GM19023 (cell line): ENCODE measurements at regions not wholly inside any gene's neighbourhood (a gene's known extent, or its start where the extent isn't known, plus 50 kb on each side); places are given as distances from the start of the nearest gene placed in this dataset.
A peak's percentile ranks its signal among the peaks of the same experiment; 100 is the strongest.

Experiments
- ATAC-seq: cut with Tn5 transposase; IDR thresholded peaks from one replicate; pipeline ENCODE4 v1.9.1; 2021; ENCODE audit warnings: mild to moderate bottlenecking, moderate library complexity; ENCODE audit not compliant: unreplicated experiment

DNA sequence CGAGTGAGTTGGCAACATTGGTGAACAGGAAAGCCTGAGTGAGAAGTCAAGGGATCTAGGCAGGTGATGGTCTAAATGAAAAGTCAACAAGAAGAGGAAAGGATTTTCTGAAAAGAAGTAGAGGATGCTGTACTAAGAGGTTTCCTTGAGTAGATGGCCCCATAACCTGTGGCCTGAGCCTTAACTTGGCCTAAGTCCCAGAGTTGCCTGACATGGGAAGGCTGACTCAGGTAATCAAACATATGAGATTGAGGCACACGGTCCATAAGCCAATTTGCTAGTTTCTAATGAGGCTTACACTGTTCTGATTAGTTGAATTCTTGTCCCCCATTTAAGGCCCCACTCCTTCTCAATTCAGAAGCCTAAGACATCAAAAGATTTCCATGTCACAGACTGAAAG is 262.5 kb upstream of the LMCD1 start:
- ATAC-seq: no peak

DNA sequence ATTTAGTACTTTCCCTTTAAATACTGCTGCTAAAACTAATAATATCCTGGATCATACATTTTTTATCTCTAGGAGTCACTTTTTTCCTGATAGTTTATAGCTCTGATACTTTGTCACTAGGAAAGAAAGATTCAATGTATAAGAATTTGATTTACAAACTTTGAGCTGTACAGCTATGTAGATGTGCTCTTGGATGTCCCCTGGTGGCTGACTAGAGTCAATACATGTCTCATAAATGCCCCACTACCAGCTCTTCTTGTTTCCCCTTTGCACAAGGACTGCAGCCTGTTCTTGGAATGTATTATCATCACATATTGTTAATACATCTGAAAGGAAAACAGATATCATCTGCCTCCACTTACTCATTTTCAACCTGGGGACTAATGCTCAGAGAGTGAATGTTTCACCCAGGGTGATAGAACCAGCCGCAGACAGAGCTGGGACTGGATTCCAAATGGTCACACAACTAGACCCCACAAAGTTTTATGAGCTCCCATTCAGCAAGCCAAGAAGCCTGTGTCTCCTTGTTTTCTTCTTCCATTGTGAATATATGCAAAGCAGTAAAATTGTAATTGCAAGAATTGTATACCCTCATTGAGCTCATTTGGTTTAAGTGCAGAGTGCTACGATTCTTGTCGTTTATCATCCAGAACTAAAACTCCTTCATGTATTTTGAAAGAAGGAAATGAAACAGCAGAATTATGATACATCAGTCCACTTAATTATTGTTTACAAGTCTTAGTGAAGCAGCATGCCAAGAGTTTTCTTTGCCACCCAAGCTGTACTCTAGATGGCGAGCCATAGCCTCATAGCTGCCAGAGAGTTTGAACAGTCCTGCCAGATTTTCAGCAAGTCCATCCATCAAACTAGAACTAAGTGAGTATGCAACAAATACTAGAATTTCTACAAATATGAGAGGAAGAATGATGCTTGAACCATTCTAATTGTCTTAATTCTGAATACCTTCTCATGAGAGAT is 261.6 kb upstream of the LMCD1 start:
- ATAC-seq: peak; percentile 93

DNA sequence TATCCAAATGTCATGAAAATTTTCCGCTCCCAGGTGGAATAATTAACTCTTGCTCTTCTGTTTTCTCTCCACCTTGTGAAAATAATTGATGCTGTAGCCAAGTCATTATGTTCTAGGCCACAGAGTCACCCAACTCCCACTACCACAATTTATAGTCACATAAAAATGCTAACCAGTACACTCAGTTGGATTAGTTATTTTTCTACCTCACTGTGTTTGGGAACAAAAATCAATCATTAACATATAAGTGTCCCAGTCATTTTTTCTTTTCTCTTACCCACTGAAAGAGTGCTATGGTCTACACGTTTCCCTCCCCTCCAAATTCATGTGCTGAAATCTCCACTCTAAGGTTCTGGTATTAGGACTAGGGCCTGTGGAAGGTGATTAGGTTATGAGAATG is 255.6 kb upstream of the LMCD1 start:
- no peak for ATAC-seq

DNA sequence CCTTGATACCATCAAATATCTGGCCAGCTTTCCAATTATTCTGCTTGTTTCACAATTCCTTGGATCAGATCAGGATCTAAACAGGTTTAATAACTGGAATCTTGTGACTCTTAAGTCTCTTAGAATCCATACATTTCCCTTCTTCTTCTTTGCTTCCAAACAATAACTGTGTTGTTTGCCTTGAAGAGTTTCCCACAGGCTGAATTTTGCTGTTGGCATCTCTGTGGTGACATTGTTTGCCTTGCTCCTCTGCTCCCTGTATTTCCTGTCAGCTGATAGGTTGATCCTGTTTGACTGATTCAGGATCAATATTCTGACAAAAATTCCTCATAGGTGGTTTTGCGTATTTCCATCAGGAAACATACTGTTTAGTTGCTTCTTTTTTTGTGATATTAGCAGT is 248.4 kb upstream of the LMCD1 start:
- no peak for ATAC-seq

DNA sequence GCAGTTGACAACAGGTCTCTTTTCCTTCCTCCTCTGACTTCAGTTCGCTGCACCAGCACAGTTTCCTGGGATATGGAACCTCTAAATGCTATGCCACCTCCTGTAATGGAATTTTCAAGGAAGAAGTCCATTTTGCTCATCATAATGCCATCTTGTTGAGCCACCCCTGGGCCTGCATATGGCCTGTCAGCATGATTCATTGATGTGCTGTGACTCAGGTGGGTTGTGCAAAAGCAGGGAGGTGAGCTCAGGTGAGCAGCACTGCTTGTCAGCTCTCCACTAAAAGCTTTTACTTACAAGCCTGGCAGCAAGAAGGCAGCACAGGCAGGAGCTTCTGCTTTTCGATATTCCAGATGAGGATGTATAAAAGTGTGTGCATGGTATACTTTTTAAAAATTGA is 247.1 kb upstream of the LMCD1 start:
- ATAC-seq: no peak

DNA sequence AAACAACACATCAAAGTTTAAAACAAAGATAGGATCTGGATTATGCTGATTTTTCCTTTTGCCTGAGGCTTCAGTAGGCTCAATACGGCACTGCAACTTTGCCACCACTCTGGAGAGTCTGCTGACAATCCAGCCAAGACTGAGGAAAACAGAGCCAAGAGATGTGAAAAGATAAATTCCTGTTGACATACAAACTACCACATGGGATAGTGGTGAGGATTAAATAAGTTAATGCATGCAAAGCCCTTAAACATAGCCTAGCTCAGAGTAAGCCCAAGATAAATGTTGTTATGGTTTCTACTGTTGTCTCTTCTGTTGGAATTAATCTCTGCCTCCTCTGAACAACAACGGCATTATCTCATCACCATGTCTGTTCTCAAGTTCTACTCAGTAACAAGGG is 245.9 kb upstream of the LMCD1 start:
- no peak for ATAC-seq

DNA sequence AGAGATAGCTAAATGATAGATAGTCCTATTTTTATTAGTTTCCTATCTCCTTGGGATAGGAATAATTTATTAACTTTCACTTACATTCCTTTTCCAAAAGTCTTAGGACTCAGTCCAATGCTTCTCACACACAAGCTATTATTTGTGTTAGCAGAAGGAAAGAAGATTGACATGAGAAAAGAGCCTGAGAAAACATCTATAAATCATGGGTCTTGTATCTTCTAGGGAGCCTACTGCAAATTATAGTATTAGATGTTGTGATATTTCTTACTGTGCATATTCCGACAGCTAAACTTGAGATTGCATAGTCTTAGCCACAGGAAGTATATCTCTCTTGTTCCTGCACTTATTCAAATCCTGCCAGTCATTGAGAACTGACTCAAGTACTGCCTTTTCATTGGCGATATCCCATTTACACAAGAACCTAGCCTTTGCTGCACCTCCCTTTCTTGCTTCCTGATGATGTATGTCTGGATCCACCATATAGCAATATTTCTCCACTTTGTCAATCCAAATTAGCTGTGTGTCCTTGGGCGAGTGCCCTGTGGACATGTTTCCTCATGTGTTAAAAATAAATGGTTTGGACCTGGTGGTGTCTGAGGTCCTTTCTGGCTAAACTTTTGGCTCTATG is 245.1 kb upstream of the LMCD1 start:
- no peak for ATAC-seq

DNA sequence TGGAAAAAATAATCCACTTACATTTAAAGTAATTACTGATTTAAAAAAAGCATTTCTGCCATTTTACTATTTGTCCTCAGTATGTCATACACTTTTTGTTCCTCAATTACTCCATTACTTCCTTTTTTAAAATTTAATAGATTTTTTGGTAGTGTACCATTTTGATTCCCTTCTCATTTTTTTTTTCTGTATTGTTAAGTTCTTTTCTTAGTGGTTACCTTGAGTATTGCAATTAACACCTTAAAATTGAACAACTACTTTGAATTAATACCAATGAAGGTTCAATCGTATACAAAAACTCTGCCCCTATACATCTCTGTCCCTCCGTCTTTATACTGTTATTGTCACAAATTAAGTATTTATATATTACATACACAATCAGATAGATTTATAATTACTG is 240.6 kb upstream of the LMCD1 start:
- no peak for ATAC-seq

DNA sequence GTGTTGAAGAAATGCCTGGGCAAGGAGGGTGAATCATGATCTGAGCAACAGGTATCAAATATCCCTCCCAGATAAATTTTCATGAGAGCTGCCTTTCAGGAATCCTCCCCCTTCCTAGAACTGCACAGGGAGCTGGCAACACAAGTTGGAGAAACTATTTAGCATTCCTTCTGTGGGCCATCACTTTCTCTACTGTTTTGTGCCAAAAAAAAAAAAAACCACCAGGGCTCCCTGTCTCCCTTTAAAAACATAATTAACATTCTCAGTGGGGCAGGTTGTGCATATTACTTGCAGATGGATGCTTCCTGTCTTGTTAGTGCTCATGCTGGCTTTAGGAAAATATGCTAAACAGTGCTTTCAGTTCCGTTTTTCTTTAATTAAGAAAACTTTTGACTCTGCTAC is 234.9 kb upstream of the LMCD1 start:
- ATAC-seq: no peak

DNA sequence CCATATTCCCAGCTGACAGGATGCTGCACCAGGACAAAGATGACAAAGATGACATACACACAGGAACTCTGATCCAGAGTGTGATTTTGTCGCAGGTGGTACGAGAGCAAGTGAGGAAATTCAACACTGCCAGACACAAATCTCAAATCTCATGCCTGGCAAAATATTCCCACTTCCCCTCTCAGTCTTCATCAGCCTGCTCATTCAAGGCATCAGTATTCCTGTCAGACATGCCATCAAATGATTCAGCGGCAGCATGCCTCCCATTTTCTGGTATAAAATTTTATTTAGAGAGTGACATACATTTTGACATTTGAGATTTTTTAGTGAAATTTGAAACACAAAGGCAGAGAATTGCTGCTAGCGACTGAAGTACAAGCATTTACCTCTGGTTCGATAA is 228.1 kb upstream of the LMCD1 start:
- ATAC-seq: no peak

DNA sequence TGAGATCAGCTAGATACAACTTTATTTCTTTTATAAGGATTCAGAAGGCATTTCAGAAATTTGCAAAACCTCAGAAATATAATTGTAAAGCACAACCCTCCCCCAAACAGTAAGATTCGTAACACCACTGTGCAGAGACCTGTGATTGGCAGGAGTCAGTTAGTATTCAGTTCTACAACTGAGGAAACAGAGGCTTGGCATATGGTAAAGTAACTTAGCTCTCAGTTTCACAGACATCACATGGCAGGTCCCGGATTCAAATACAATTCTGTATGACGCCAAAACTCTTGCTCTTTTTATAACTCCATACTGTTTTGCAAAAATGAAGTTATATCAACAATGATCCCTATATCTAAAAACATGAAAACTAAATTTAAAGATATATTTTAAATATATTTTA is 225.6 kb upstream of the LMCD1 start:
- ATAC-seq: no peak

DNA sequence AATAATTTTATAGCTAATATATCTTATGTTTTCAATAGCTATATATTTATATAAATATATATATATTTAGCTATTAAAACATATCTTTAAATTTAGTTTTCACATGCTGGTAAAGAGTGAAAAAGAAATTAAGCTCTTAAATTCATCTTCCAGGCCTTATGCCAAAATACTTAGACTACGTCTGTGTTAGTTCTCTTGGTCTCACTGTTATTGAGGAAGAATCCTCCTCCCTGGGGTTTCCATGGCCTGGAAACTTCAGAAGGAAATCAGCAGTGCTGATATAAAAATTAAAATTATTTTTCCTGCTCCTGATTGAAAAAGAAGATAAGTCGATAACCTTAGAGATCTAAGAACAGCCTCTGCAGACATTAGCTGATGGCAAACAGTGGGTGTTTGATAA is 225.1 kb upstream of the LMCD1 start:
- ATAC-seq: no peak

DNA sequence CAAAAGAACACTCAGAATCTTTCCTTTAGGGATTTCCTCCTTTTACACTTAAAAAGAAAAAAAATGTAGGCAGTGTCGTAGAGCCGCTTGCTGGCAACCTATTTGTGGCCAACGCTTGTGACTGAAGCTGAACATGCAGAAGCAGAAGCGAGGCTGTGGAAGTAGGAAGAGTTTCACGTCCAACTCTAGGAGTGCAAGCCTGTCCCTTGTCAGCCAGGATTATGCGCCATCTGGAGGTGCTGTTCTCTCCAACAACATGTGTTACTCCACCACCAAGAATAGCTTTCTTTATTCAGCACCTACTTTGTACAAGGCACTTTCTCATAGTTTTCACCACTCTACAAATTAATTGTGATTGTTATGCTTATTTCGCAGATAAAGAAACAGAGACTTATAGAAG is 223.2 kb upstream of the LMCD1 start:
- ATAC-seq: no peak

DNA sequence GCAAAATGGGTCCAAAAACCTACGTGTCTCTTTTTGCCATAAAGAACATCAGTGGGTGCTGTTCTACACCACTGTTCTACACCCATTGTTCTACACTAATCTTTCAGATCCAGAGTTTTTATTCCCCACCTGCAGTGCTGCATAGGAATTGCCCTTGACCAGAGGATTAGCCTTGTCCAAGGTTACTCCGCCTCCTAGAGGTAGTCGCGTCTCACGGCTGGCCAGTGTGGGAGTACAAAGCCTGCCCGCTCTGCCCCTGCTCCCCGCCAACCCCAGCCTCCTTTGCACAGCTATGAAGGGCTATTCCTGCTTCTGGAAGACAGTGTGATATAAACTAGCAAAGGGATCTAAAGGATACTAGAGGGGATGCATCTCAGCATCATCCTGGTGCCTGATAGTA is 222.1 kb upstream of the LMCD1 start:
- no peak for ATAC-seq

DNA sequence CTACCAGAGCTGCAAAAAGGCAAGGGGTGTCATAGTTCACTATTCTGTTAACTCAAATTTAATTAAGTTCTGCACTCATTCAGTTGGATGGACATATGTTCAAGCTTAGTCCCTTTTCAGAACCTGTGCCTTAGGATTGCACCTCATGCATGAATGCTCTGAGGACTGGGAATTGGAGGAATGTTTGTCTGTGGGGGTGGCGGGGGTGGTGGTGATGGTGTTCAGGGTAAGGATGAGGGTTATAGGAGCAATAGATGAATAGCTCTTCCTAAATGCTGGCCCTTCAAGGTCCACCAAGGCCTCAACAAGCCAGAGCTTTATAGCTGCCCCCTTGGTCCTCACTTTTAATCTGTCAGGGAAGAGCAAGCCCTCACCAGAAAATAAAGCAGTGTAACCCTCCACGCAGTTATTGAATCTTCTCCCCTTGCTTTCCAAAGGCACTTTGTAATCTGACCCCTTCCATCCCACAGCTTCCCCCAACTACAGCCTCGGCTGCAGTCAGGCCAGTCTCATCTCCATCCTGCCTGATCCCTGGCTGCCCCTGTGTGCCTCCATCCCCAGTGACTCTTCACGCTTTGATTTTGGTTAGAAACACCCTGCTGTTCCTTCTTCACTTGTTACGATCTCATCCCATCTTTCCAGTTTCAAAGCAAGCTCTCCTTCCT is 221.6 kb upstream of the LMCD1 start:
- ATAC-seq: no peak

DNA sequence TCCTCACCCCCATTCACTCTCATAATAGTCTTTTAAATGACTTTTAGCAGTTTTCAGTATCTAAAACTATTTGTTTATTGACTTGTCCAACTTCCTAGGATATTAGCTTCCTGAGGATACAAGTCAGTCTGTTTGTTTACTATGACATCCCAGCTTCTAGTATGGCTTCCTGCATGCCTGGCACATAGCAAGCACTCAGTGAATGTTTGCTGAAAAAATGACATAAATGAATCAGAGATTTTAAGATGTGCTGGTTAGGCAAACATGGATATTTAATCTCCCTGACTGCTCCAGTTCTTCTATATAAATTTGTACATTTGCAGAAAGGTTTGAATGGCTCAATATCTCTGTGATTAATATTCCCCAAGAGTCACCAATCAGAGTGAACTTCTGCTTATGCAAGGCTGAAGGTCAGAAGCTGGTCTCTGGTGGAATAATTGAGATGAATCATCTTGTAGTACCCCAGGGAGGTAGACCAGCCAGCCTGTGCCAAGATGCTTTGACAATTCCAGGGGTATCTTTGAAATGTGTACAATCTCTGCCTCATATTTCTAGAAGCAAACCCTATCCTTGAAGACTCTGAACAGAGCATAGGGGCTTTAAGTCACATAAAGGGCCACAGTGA is 219.0 kb upstream of the LMCD1 start:
- ATAC-seq: no peak

DNA sequence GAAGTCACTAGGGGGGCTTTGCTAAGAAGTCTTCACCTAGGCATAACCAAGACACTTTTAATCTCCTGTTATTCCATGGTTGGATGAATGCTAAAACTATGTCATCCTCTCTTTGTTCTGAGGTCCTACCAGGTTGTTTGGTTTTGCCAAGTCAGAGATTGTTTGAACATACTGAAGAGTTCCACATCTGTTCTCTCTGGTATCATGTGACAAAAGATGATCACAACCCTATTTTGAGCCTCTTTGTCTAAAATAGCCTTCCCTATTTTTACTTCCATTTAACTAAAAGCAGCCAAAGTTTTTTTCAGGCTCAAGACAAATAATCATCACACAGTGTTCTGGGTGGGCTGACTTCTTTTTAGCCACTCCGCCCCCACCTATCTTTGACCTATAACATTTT is 218.4 kb upstream of the LMCD1 start:
- ATAC-seq: no peak

DNA sequence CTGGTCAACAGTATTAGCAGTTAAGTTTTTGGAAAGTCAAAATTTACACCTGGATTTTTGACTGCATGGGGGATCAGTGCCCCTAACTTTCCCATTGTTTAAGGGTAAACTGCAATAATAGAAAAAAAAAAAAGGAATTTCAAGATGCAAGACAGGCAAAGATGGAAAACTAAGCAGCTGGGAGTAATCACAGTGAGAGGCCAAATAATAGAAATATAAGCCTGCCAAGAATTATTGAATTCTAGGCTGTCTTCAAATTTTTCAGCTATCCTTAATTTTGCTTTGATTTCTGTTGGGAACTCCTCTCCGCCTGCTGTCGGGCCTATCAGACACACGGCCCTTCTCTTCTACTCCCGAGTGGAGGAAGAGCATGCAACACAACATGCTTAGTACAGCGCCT is 215.5 kb upstream of the LMCD1 start:
- no peak for ATAC-seq

DNA sequence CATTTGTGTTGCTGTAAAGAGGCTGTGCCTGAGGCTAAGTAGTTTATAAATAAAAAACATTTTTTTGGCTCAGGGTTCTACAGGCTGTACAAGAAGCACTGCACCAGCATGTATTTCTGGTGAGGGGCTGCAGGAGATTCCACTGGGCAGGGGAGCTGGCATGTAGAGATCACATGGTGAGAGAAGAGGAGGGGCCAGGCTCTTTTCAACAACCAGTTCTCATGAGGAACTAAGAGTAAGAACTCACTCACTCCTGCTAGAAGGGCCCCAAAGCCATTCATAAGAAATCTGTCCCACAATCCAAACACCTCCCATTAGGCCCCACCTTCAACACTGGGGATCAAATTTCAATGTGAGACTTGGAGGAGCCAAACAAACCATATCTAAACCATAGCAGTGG is 214.9 kb upstream of the LMCD1 start:
- no peak for ATAC-seq

DNA sequence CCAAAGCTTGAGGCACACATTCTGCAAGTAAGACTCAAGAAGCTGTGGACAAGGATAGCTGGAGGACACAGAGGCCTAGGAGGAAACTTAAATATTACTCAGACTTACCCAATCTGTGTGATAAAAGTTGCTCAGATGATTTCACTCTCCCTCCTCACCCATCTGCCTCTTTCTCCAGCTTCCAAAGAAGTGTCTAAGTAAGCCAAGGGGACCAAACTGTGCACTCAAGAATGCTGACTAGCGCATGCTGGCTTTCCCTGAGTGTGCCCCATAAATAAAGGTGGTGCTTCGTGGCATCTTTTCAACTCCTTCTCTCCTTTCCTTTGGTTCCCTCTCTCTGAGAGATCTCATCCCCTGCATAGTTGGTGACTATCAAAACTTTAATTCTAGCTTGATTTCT is 211.0 kb upstream of the LMCD1 start:
- no peak for ATAC-seq

DNA sequence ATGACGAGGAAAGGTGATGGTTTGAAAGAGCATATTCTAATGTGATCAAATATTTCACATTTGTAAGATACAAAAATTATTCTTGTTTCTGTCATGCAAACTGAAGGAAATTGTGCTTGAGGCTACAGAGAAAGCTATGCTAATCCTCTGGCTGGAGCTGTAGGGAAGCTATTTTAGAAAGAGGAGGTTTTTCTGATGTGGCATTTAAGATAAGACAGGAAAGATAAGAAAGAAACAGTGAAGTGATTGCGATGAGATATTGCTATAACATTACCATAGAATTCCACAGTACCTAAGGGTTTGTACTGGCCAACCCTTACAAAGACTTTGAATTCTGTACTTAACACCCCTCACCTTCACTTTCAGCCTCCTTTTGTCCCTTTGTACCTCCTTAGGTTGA is 205.2 kb upstream of the LMCD1 start:
- no peak for ATAC-seq
